GM13977 (cell line): ENCODE measurements at regions not wholly inside any gene's neighbourhood (a gene's known extent, or its start where the extent isn't known, plus 50 kb on each side); places are given as distances from the start of the nearest gene placed in this dataset.

Source experiments
- DNase-seq: peaks from one replicate; pipeline ENCODE4 v3.0.0; 2012; ENCODE audit warnings: low spot score
- CTCF ChIP-seq: IDR thresholded peaks from 2 replicates; pipeline ENCODE4 v1.5.1; 2012; ENCODE audit warnings: mild to moderate bottlenecking, control low read depth; ENCODE audit not compliant: insufficient read depth; ENCODE audit errors: extremely low read depth, missing control alignments
- in situ Hi-C: fragments of 300-500 bp; cut with MboI; formaldehyde crosslinking; loops from one replicate; pipeline ENCODE4 v1.12.0; 2022; ENCODE audit warnings: low sequenced_read_pairs, low pct_unique_long_range_greater_than_20kb, mixed read lengths, inconsistent platforms; ENCODE audit not compliant: unreplicated experiment

- TF ChIP-seq CTCF = no peak
- no peak for DNase-seq
- in situ Hi-C loops = no loop called here
Measured at GRCh38 chr5:73254642-73255041, 81.6 kb downstream of the TMEM174 start.

DNA sequence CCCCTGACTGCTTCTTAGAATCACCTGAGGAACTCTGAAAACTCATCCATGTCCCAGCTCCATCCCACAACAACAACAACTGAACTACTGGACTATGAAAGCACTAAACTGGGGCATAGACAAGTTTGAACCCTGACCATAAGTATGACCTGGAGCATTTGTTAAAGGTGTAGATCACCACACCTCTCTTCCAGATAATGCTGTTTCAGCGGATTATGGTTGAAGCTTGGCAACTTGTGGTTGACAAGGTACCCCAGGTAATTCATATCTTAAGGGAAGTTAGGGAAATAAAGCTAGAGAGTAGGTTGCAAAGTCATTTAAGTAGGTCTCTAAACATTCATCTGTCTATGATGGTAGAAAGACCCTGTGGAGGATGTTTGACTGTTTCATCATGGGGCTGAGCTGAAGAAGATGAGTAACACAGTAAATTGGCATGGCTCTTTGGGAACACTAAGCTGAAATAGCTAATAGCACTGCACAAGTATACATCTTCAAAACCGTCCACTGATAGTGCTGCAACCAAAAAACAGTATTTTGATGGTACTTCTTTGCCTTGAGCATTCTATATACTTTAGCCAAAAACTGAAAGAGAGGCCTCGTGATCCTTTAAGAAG, 80.2 kb downstream of the TMEM174 start:
- TF ChIP-seq CTCF = no peak
- in situ Hi-C loops = no loop called here
- DNase-seq = no peak

DNA sequence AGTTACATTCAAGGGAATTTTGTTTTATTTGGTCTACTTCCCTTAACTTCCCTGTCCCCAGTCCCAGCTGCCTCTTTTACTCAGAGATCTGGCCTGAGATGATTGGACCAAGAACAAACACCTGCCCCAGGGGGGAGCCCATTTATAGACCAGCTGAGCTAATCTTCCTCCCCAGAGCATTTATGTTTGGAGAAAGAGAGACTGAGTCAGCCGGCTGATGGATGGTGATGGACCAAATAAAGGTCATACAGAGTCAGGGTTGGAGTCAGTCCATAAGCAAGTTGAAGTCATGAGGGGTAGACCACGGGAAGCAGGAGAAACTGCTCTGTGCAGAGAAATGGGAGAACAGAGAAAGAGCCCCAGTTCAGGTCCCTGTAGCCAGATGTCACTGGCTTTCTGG, 77.7 kb downstream of the TMEM174 start:
- no peak for TF ChIP-seq CTCF
- in situ Hi-C loops = no loop called here
- no peak for DNase-seq

DNA sequence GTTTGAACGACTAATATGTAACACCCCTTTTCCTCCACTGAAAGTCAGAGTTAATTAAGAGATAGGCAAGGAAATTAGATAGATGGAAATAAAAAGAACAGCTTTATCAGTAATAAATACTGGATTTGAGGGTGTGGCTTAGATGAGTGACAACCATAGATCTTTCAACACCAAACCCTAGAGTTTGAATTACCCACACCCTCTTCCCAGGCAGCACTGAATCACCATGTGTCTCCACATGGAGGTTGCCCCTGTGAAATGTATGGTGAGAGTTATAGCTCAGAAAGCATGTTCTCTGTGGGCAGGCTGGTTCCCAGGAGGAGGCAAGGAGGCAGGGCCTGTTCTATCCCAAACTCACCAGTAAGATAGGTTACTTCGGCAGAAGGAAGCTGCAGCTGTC, 69.7 kb downstream of the TMEM174 start:
- DNase-seq = no peak
- TF ChIP-seq CTCF = no peak
- in situ Hi-C loops = no loop called here

DNA sequence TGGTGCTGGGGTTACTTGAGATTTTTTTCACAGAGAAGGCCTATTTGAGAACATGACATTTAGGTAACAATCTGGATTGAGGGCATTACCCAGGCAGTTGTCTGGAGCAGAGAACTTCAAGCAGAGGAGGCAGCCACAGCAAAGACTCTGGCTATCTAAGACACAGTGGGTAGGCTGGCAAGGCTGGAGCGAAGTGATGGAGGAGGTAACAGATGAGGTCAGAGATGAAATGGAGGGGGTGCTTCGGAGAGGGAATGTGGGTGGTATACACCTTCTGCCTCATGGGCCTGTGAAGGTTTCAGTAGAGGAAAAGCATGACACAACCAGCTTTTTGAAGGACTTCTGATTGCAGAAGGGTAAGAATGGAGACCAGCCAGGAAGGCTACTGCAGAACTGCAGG, 65.9 kb downstream of the TMEM174 start:
- DNase-seq = no peak
- no peak for TF ChIP-seq CTCF
- in situ Hi-C loops = no loop called here

DNA sequence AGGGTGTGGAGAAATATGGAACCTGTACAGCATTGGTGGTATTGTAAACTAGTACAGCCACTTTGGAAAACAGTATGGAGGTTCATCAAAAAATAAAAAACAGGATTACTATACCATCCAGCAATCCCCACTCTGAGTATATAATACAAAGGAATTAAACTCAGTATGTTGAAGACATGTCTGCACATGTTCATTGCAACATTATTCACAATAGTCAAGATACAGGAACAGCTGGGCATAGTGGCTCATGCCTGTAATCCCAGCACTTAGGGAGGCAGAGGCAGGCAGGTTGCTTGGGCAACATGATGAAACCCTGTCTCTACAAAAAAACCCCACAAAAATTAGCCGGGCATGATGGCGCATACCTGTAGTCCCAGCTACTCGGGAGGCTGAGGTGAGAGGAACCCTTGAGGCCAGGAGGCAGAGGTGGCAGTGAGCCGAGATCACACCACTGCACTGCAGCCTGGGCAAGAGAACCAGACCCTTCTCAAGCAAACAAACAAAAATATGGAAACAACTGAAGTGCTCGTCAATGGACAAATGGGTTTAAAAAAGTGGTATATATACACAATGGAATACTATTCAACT, 63.6 kb downstream of the TMEM174 start:
- in situ Hi-C loops = no loop called here
- TF ChIP-seq CTCF = no peak
- DNase-seq = no peak
